HepG2 (cell line): ENCODE measurements at regions not wholly inside any gene's neighbourhood (a gene's known extent, or its start where the extent isn't known, plus 50 kb on each side); places are given as distances from the start of the nearest gene placed in this dataset.

Experiments
- CTCF ChIP-seq: sonication (generic); formaldehyde crosslinking; IDR thresholded peaks from 2 replicates; pipeline ENCODE4 v1.5.0; 2020; ENCODE audit warnings: mild to moderate bottlenecking, missing genetic modification reagents, moderate library complexity
- KAT7 ChIP-seq: IDR thresholded peaks from 2 replicates; pipeline ENCODE4 v1.6.1; 2018; ENCODE audit warnings: borderline replicate concordance, missing compliant biosample characterization
- MTA3 ChIP-seq: sonication (generic); formaldehyde crosslinking; IDR thresholded peaks from 2 replicates; pipeline ENCODE4 v1.4.0; 2020; ENCODE audit warnings: missing genetic modification reagents
- NFYB ChIP-seq: sonication (generic); formaldehyde crosslinking; IDR thresholded peaks from 2 replicates; pipeline ENCODE4 v1.4.0; 2020; ENCODE audit warnings: missing genetic modification reagents
- NR2C2 ChIP-seq: sonication (generic); formaldehyde crosslinking; IDR thresholded peaks from 2 replicates; pipeline ENCODE4 v1.4.0; 2020; ENCODE audit warnings: missing genetic modification reagents, mild to moderate bottlenecking, moderate library complexity, borderline replicate concordance
- POGK ChIP-seq: sonication (generic); formaldehyde crosslinking; conservative IDR thresholded peaks from 2 replicates; pipeline ENCODE4 v1.8.0; 2022; ENCODE audit warnings: mild to moderate bottlenecking, moderate library complexity, missing genetic modification reagents
- POLR2AphosphoS5 ChIP-seq: IDR thresholded peaks from 2 replicates; pipeline ENCODE4 v1.6.1; 2012; ENCODE audit warnings: low read depth, low read length
- RAD21 ChIP-seq: fragments of 450-650 bp; formaldehyde crosslinking; IDR thresholded peaks from 2 replicates; pipeline ENCODE4 v1.5.0; 2020; ENCODE audit warnings: mild to moderate bottlenecking
- SP1 ChIP-seq, 2 experiments: fragments of 450-650 bp in 1 of 2; sonication (generic) in 1 of 2; formaldehyde crosslinking in 1 of 2; IDR thresholded peaks; 2 replicates each; pipeline versions ENCODE4 v1.4.0 to v1.6.1; 2016 to 2020; ENCODE audit warnings: missing genetic modification reagents in 1 of 2
- SP4 ChIP-seq: sonication (generic); formaldehyde crosslinking; IDR thresholded peaks from 2 replicates; pipeline ENCODE4 v1.8.1; 2023; ENCODE audit warnings: mild to moderate bottlenecking, missing genetic modification reagents
- SRF ChIP-seq: IDR thresholded peaks from 2 replicates; pipeline ENCODE4 v1.6.1; 2011; ENCODE audit warnings: mild to moderate bottlenecking, low read depth, low read length, moderate library complexity
- ZNF747 ChIP-seq: sonication (generic); formaldehyde crosslinking; IDR thresholded peaks from 2 replicates; pipeline ENCODE4 v1.8.1; 2023; ENCODE audit warnings: missing genetic modification reagents, mild to moderate bottlenecking, borderline replicate concordance
- TF ChIP-seq, protein P1 (sequence below): sonication (generic); formaldehyde crosslinking; IDR thresholded peaks from 2 replicates; pipeline ENCODE4 v1.4.0; 2020; ENCODE audit warnings: missing genetic modification reagents

DNA sequence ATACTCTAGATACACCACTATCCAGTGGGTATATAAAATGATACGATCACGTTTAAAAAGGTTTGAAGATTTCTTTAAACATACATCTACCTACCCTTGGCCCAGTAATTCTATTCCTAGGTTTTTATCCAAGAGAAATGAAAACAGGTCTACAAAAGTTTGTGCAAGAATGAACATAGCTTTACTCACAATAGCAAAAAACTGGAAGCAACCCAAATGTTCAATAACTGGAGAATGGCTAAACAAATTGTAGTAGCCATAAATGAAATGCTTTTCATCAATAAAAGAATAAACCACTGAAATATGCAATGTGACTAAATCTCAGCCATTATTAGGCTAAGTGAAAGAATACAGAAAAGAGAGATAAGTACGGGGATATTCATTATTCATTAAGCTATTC, 438.9 kb downstream of the ARHGEF28 start:
- TF ChIP-seq SP4 (CRISPR knock-in tag) (no peak), POLR2AphosphoS5 (no peak), ZNF747 (no peak), RAD21 (CRISPR knock-in tag) (no peak), NFYB (CRISPR knock-in tag) (no peak), SRF (no peak), POGK (no peak), MTA3 (CRISPR knock-in tag) (no peak), NR2C2 (CRISPR knock-in tag) (no peak), CTCF (CRISPR knock-in tag) (no peak), KAT7 (CRISPR knock-in tag) (no peak), SP1 (IDR thresholded peaks at IDR 0.05) (no peak), SP1 (CRISPR knock-in tag; IDR thresholded peaks at IDR 0.05) (no peak)
- TF ChIP-seq, protein P1, sequence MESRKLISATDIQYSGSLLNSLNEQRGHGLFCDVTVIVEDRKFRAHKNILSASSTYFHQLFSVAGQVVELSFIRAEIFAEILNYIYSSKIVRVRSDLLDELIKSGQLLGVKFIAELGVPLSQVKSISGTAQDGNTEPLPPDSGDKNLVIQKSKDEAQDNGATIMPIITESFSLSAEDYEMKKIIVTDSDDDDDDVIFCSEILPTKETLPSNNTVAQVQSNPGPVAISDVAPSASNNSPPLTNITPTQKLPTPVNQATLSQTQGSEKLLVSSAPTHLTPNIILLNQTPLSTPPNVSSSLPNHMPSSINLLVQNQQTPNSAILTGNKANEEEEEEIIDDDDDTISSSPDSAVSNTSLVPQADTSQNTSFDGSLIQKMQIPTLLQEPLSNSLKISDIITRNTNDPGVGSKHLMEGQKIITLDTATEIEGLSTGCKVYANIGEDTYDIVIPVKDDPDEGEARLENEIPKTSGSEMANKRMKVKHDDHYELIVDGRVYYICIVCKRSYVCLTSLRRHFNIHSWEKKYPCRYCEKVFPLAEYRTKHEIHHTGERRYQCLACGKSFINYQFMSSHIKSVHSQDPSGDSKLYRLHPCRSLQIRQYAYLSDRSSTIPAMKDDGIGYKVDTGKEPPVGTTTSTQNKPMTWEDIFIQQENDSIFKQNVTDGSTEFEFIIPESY (CRISPR knock-in tag): no peak
